Left ventricle myocardium inferior (tissue), 1 donor: ENCODE measurements at regions not wholly inside any gene's neighbourhood (a gene's known extent, or its start where the extent isn't known, plus 50 kb on each side); places are given as distances from the start of the nearest gene placed in this dataset.

Experiments used
- DNase-seq: peaks from one replicate; pipeline ENCODE4 v3.0.0-alpha.2; 2020
- H3K27ac ChIP-seq: fragments of 200-600 bp; replicated peaks from 2 replicates; pipeline ENCODE4 v1.8.0; 2021
- H3K27me3 ChIP-seq: fragments of 200-600 bp; 2 replicates; pipeline ENCODE4 v1.8.0; 2021; ENCODE audit warnings: low read depth
- H3K36me3 ChIP-seq: fragments of 200-600 bp; 2 replicates; pipeline ENCODE4 v1.8.0; 2021
- H3K4me1 ChIP-seq: fragments of 200-600 bp; 2 replicates; pipeline ENCODE4 v1.8.0; 2021
- H3K4me3 ChIP-seq: fragments of 200-600 bp; 2 replicates; pipeline ENCODE4 v1.8.0; 2021; ENCODE audit warnings: mild to moderate bottlenecking, moderate library complexity
- H3K9me3 ChIP-seq: fragments of 200-600 bp; replicated peaks from 2 replicates; pipeline ENCODE4 v1.8.0; 2021
- intact Hi-C: fragments of 100-400 bp; cut with micrococcal nuclease; formaldehyde crosslinking; loops from one replicate; pipeline ENCODE4 v1.11.0; 2022
- TF ChIP-seq, protein P1 (sequence below): fragments of 200-600 bp; IDR thresholded peaks from 2 replicates; pipeline ENCODE4 v1.8.0; 2021; ENCODE audit warnings: antibody characterized with exemption, mild to moderate bottlenecking, borderline replicate concordance
- donor health status: DM: no; HTN: yes; CAD: no; lungs with severe emphysema.

DNA sequence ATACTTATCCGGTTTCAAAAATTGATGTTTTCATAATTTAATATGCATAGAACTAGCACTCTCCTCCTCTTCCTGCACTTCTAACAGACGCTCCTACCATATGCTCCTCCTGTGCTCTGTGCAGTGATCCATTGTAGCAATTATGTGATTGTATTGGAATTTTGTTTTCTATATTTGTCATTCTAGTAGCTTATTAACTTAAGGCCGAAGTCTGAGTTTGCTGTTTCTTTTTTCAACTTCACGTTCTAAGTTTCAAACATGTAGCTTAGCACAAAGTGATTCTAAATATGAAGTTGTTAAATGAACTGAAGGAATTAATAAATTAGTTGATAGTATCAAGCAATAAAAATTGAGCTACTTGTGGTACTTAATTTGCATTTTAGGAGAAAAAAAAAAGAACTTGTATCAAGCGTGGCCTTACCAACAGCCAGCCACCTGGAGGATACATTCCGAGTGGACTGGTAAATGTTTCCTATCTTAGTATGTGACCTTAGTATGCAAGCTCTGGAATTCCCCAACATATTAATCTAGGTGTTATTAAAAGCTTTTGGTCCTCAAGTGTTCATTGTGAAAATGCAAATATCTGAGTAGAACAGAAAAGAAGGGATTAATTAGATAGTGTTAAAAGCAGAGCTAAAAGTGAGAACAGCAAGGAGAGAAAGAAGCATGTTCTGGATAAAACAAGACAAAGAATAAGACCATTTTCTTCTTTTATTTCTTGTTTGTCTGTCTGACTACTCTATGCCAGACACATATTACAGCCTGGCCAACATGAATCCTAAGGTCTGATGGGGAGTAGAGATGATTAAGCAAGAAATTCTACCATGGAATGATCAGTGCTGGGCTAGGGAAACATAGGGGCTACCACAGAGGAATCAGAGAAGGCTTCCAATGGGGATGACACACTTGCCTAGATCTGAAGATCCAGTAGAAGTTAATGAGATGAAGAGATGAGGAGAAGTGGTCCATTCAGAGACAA lies 290.4 kb upstream of the MON1B start:
- no peaks in the 10 kb centered on the region for H3K9me3 ChIP-seq
- intact Hi-C loops = no loop called here
- DNase-seq = no peak
- no peaks in the 10 kb centered on the region for H3K27me3 ChIP-seq
- TF ChIP-seq, protein P1, sequence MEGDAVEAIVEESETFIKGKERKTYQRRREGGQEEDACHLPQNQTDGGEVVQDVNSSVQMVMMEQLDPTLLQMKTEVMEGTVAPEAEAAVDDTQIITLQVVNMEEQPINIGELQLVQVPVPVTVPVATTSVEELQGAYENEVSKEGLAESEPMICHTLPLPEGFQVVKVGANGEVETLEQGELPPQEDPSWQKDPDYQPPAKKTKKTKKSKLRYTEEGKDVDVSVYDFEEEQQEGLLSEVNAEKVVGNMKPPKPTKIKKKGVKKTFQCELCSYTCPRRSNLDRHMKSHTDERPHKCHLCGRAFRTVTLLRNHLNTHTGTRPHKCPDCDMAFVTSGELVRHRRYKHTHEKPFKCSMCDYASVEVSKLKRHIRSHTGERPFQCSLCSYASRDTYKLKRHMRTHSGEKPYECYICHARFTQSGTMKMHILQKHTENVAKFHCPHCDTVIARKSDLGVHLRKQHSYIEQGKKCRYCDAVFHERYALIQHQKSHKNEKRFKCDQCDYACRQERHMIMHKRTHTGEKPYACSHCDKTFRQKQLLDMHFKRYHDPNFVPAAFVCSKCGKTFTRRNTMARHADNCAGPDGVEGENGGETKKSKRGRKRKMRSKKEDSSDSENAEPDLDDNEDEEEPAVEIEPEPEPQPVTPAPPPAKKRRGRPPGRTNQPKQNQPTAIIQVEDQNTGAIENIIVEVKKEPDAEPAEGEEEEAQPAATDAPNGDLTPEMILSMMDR = no peak
- no peak overlapping the region for H3K27ac ChIP-seq
- H3K36me3 ChIP-seq = no peaks in the 10 kb centered on the region
- no peak overlapping the region for H3K4me3 ChIP-seq
- no peaks in the 10 kb centered on the region for H3K4me1 ChIP-seq

GRCh38 chr16:76906552-76906951 lies 284.4 kb upstream of the MON1B start:
- no peaks in the 10 kb centered on the region for H3K27me3 ChIP-seq
- TF ChIP-seq, protein P1 = no peak
- no peak for DNase-seq
- no peaks in the 10 kb centered on the region for H3K4me1 ChIP-seq
- intact Hi-C loops = no loop called here
- H3K4me3 ChIP-seq = no peak overlapping the region
- no peak overlapping the region for H3K27ac ChIP-seq
- H3K9me3 ChIP-seq = no peaks in the 10 kb centered on the region
- no peaks in the 10 kb centered on the region for H3K36me3 ChIP-seq

- H3K36me3 ChIP-seq = no peaks in the 10 kb centered on the region
- H3K9me3 ChIP-seq = no peaks in the 10 kb centered on the region
- H3K4me1 ChIP-seq = no peaks in the 10 kb centered on the region
- intact Hi-C loops = no loop called here
- TF ChIP-seq, protein P1 = no peak
- no peaks in the 10 kb centered on the region for H3K27me3 ChIP-seq
- H3K27ac ChIP-seq = no peak overlapping the region
- no peak overlapping the region for H3K4me3 ChIP-seq
- DNase-seq = no peak
These were observed 280.1 kb upstream of the MON1B start for GRCh38 chr16:76910931-76911330.

DNA sequence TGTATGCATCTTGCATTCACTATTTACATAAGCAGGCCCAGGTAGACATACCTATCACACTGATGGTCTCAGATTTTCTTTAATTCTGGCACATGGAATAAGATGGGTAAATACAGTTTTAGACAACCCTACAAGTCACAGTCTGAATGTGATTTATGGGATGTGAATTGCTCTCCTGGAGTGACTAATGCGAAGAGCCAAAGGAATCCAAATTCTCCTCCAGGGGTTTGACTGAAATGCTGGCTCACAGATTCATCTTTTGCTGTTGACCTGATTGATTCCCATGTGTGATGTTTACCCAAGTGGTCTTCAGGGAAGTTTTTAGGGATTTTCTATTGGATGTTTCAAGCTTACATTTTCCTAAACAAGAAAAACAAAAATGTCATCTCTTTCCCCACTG lies 277.9 kb upstream of the MON1B start:
- Histone ChIP-seq H3K36me3 (no peaks in the 10 kb centered on the region), H3K4me3 (no peak overlapping the region)

DNA sequence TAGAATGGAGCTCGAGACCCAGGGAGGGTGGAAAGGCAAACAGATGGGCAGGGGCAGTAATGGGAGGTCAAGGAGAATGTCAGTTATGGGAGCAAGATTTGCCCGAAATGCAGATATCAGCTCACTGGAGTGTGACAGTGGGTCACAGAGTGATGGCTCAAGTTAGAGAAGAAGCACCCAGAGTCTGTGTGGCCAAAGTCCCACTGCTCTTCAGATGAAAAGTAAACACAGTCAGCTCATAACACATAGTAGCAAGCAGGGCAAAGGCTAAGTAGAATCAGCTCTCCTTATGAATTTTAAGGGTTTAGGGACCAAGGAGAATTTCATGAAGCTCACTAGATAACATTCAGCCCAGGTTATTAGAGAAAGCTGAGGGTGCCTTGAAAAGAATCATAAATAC lies 264.9 kb upstream of the MON1B start:
- no peaks in the 10 kb centered on the region for H3K36me3 ChIP-seq
- H3K27ac ChIP-seq = no peak overlapping the region
- no peaks in the 10 kb centered on the region for H3K27me3 ChIP-seq
- DNase-seq = no peak
- peaks cover 15% of the 10 kb centered on the region for H3K9me3 ChIP-seq
- no peak overlapping the region for H3K4me3 ChIP-seq
- peaks cover 17% of the 10 kb centered on the region for H3K4me1 ChIP-seq
- intact Hi-C loops = no loop called here
- TF ChIP-seq, protein P1 = no peak

More for the DNA sequence above, 277.9 kb upstream of the MON1B start:
- H3K27ac ChIP-seq = no peak overlapping the region
- intact Hi-C loops = no loop called here
- no peak for DNase-seq
- no peaks in the 10 kb centered on the region for H3K27me3 ChIP-seq
- H3K9me3 ChIP-seq = no peaks in the 10 kb centered on the region
- no peaks in the 10 kb centered on the region for H3K4me1 ChIP-seq
- TF ChIP-seq, protein P1 = no peak
